SU-DHL-6 (cell line): ENCODE measurements at regions not wholly inside any gene's neighbourhood (a gene's known extent, or its start where the extent isn't known, plus 50 kb on each side); places are given as distances from the start of the nearest gene placed in this dataset.

Source experiments
- CTCF ChIP-seq: fragments of 200-600 bp; sonication (generic); IDR thresholded peaks from one replicate; pipeline ENCODE4 v1.5.1; 2017; ENCODE audit warnings: antibody characterized with exemption, mild to moderate bottlenecking, low read length, moderate library complexity; ENCODE audit not compliant: insufficient read depth, poor library complexity, severe bottlenecking
- EZH2phosphoT487 ChIP-seq: fragments of 200-600 bp; sonication (generic), shearing (Covaris generic); conservative IDR thresholded peaks from 2 replicates; pipeline ENCODE4 v1.6.1; 2018; ENCODE audit warnings: mild to moderate bottlenecking, antibody characterized with exemption, low read length, moderate library complexity, mixed read lengths

- TF ChIP-seq CTCF: no peak
- TF ChIP-seq EZH2phosphoT487: no peak
Observed at GRCh38 chr6:133173276-133173675, 67.9 kb upstream of the EYA4 start.
